ENCODE measurements at regions not wholly inside any gene's neighbourhood (a gene's known extent, or its start where the extent isn't known, plus 50 kb on each side); places are given as distances from the start of the nearest gene placed in this dataset.

GRCh38 chr3:105199217-105199616 is 167.5 kb upstream of the ALCAM start:
- DNase-seq, result no peak

GRCh38 chr3:105210141-105210540 is 156.6 kb upstream of the ALCAM start:
- no peak for DNase-seq

- DNase-seq, result no peak
Observed at GRCh38 chr3:105214590-105214989, 152.1 kb upstream of the ALCAM start.

GRCh38 chr3:105222568-105223093 is 144.1 kb upstream of the ALCAM start:
- no peak for DNase-seq

GRCh38 chr3:105223815-105224214 is 142.9 kb upstream of the ALCAM start:
- no peak for DNase-seq

- no peak for DNase-seq
Observed at GRCh38 chr3:105228696-105229095, 138.0 kb upstream of the ALCAM start.

GRCh38 chr3:105232553-105232952 is 134.2 kb upstream of the ALCAM start:
- DNase-seq, result no peak

- no peak for DNase-seq
Observed at GRCh38 chr3:105233010-105233409, 133.7 kb upstream of the ALCAM start.

- no peak for DNase-seq
Observed at GRCh38 chr3:105235221-105235620, 131.5 kb upstream of the ALCAM start.

GRCh38 chr3:105235785-105236184 is 130.9 kb upstream of the ALCAM start:
- no peak for DNase-seq

- DNase-seq, result no peak
Observed at GRCh38 chr3:105238367-105238766, 128.3 kb upstream of the ALCAM start.

- no peak for DNase-seq
Observed at GRCh38 chr3:105243076-105243475, 123.6 kb upstream of the ALCAM start.

- DNase-seq, result no peak
Observed at GRCh38 chr3:105246536-105246935, 120.2 kb upstream of the ALCAM start.

GRCh38 chr3:105253225-105253624 is 113.5 kb upstream of the ALCAM start:
- no peak for DNase-seq

GRCh38 chr3:105254154-105254553 is 112.6 kb upstream of the ALCAM start:
- no peak for DNase-seq

GRCh38 chr3:105255350-105255749 is 111.4 kb upstream of the ALCAM start:
- DNase-seq, result no peak

- DNase-seq, result no peak
Observed at GRCh38 chr3:105259496-105259895, 107.2 kb upstream of the ALCAM start.

GRCh38 chr3:105260385-105260784 is 106.3 kb upstream of the ALCAM start:
- DNase-seq, result no peak

- no peak for DNase-seq
Observed at GRCh38 chr3:105274536-105274935, 92.2 kb upstream of the ALCAM start.

- no peak for DNase-seq
Observed at GRCh38 chr3:105274958-105275357, 91.8 kb upstream of the ALCAM start.

- DNase-seq, result no peak
Observed at GRCh38 chr3:105277656-105278055, 89.1 kb upstream of the ALCAM start.

GRCh38 chr3:105278688-105279087 is 88.0 kb upstream of the ALCAM start:
- DNase-seq, result no peak

- no peak for DNase-seq
Observed at GRCh38 chr3:105281989-105282388, 84.7 kb upstream of the ALCAM start.

GRCh38 chr3:105284876-105285275 is 81.8 kb upstream of the ALCAM start:
- DNase-seq, result no peak

GRCh38 chr3:105285653-105286241 is 81.0 kb upstream of the ALCAM start:
- DNase-seq, result no peak
